Osteoblast (primary cell): ENCODE measurements at regions not wholly inside any gene's neighbourhood (a gene's known extent, or its start where the extent isn't known, plus 50 kb on each side); places are given as distances from the start of the nearest gene placed in this dataset.

Source experiments
- DNase-seq: peaks from one replicate; pipeline ENCODE4 v3.0.0; 2011; ENCODE audit warnings: low spot score, mixed read lengths; ENCODE audit not compliant: insufficient read length; ENCODE audit errors: missing footprints
- H2AFZ ChIP-seq: 2 replicates; pipeline ENCODE4 v1.6.0; 2011; ENCODE audit warnings: mild to moderate bottlenecking, low read length
- H3K27ac ChIP-seq: 2 replicates; pipeline ENCODE4 v1.5.1; 2011; ENCODE audit warnings: mild to moderate bottlenecking, low read depth, low read length, moderate library complexity
- H3K27me3 ChIP-seq: 2 replicates; pipeline ENCODE4 v1.6.0; 2012; ENCODE audit warnings: mild to moderate bottlenecking, control low read depth, inconsistent platforms, low read length, moderate library complexity; ENCODE audit not compliant: insufficient read depth
- H3K36me3 ChIP-seq: 2 replicates; pipeline ENCODE4 v1.5.1; 2011; ENCODE audit warnings: mild to moderate bottlenecking, low read length, control low read depth, moderate library complexity; ENCODE audit not compliant: insufficient read depth
- H3K4me1 ChIP-seq: 2 replicates; pipeline ENCODE4 v1.5.1; 2011; ENCODE audit warnings: mild to moderate bottlenecking, low read length, control low read depth, moderate library complexity; ENCODE audit not compliant: insufficient read depth
- H3K4me2 ChIP-seq: 2 replicates; pipeline ENCODE4 v1.6.0; 2011; ENCODE audit warnings: mild to moderate bottlenecking, low read length; ENCODE audit not compliant: insufficient read depth
- H3K4me3 ChIP-seq: fragments of 200-600 bp; sonication (generic); 3 replicates; pipeline ENCODE4 v1.5.1; 2012; ENCODE audit warnings: mild to moderate bottlenecking, low read length, inconsistent platforms; ENCODE audit not compliant: insufficient read depth
- H3K79me2 ChIP-seq: 2 replicates; pipeline ENCODE4 v1.6.0; 2012; ENCODE audit warnings: mild to moderate bottlenecking, low read length, control low read depth, inconsistent platforms; ENCODE audit not compliant: insufficient read depth
- H3K9me3 ChIP-seq: 2 replicates; pipeline ENCODE4 v1.5.1; 2011; ENCODE audit warnings: low read depth, low read length, control low read depth
- H4K20me1 ChIP-seq: 2 replicates; pipeline ENCODE4 v1.6.0; 2012; ENCODE audit warnings: mild to moderate bottlenecking, low read length, control low read depth; ENCODE audit not compliant: insufficient read depth
- TF ChIP-seq, protein P1 (sequence below): IDR thresholded peaks from 2 replicates; pipeline ENCODE4 v1.5.1; 2011; ENCODE audit warnings: mild to moderate bottlenecking, low read depth, low read length, moderate library complexity; ENCODE audit errors: extremely low read depth

- TF ChIP-seq, protein P1, sequence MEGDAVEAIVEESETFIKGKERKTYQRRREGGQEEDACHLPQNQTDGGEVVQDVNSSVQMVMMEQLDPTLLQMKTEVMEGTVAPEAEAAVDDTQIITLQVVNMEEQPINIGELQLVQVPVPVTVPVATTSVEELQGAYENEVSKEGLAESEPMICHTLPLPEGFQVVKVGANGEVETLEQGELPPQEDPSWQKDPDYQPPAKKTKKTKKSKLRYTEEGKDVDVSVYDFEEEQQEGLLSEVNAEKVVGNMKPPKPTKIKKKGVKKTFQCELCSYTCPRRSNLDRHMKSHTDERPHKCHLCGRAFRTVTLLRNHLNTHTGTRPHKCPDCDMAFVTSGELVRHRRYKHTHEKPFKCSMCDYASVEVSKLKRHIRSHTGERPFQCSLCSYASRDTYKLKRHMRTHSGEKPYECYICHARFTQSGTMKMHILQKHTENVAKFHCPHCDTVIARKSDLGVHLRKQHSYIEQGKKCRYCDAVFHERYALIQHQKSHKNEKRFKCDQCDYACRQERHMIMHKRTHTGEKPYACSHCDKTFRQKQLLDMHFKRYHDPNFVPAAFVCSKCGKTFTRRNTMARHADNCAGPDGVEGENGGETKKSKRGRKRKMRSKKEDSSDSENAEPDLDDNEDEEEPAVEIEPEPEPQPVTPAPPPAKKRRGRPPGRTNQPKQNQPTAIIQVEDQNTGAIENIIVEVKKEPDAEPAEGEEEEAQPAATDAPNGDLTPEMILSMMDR, result no peak
- H3K27ac ChIP-seq, result no peak overlapping the region
- H3K4me1 ChIP-seq, result no peaks in the 10 kb centered on the region
- no peak overlapping the region for H2AFZ ChIP-seq
- H3K4me2 ChIP-seq, result no peak overlapping the region
- H3K9me3 ChIP-seq, result no peaks in the 10 kb centered on the region
- H3K27me3 ChIP-seq, result no peaks in the 10 kb centered on the region
- no peak overlapping the region for H3K4me3 ChIP-seq
- H3K79me2 ChIP-seq, result no peaks in the 10 kb centered on the region
- no peak for DNase-seq
- no peaks in the 10 kb centered on the region for H3K36me3 ChIP-seq
- H4K20me1 ChIP-seq, result no peaks in the 10 kb centered on the region
Observed at GRCh38 chr7:96418581-96418980, 96.7 kb upstream of the SLC25A13 start.

GRCh38 chr7:96417784-96418183 is 95.9 kb upstream of the SLC25A13 start:
- Histone ChIP-seq H3K27me3 (no peaks in the 10 kb centered on the region), H3K27ac (no peak overlapping the region), H4K20me1 (no peaks in the 10 kb centered on the region), H3K4me3 (no peak overlapping the region), H3K4me2 (no peak overlapping the region), H3K36me3 (no peaks in the 10 kb centered on the region), H3K4me1 (no peaks in the 10 kb centered on the region), H2AFZ (no peak overlapping the region), H3K9me3 (no peaks in the 10 kb centered on the region), H3K79me2 (no peaks in the 10 kb centered on the region)
- no peak for DNase-seq
- TF ChIP-seq, protein P1, result no peak

- H3K4me1 ChIP-seq, result no peaks in the 10 kb centered on the region
- TF ChIP-seq, protein P1, result no peak
- no peak for DNase-seq
Observed at GRCh38 chr7:96416599-96416998, 94.7 kb upstream of the SLC25A13 start.

GRCh38 chr7:96416116-96416515 is 94.2 kb upstream of the SLC25A13 start:
- H3K79me2 ChIP-seq, result no peaks in the 10 kb centered on the region
- no peak overlapping the region for H3K4me3 ChIP-seq
- no peak overlapping the region for H3K27ac ChIP-seq
- H3K36me3 ChIP-seq, result no peaks in the 10 kb centered on the region
- H3K4me2 ChIP-seq, result no peak overlapping the region
- H4K20me1 ChIP-seq, result no peaks in the 10 kb centered on the region
- TF ChIP-seq, protein P1, result no peak
- H3K9me3 ChIP-seq, result no peaks in the 10 kb centered on the region
- no peak for DNase-seq
- H2AFZ ChIP-seq, result no peak overlapping the region
- no peaks in the 10 kb centered on the region for H3K27me3 ChIP-seq
- H3K4me1 ChIP-seq, result no peaks in the 10 kb centered on the region

More at GRCh38 chr7:96416599-96416998, 94.7 kb upstream of the SLC25A13 start:
- H3K9me3 ChIP-seq, result no peaks in the 10 kb centered on the region
- no peak overlapping the region for H3K27ac ChIP-seq
- no peaks in the 10 kb centered on the region for H3K36me3 ChIP-seq
- H3K4me3 ChIP-seq, result no peak overlapping the region
- H3K4me2 ChIP-seq, result no peak overlapping the region
- H3K79me2 ChIP-seq, result no peaks in the 10 kb centered on the region
- H3K27me3 ChIP-seq, result no peaks in the 10 kb centered on the region
- H4K20me1 ChIP-seq, result no peaks in the 10 kb centered on the region
- no peak overlapping the region for H2AFZ ChIP-seq
